MCF 10A (cell line): ENCODE measurements at regions not wholly inside any gene's neighbourhood (a gene's known extent, or its start where the extent isn't known, plus 50 kb on each side); places are given as distances from the start of the nearest gene placed in this dataset.
"Not testable (repeated sequence)": the region's sequence is repeated elsewhere in the genome, so short reads cannot be mapped to it uniquely, and the experiment has no call there.

Source experiments
- BruUV-seq: library from RNA; stranded (reverse); fragments of 400-500 nt; replicated peaks from 2 replicates; lab custom pipeline; 2021; lab: Mats Ljungman, UMichigan
- CTCF ChIA-PET: fragments of 300-600 bp; sonication (Branson Sonifier 250); formaldehyde crosslinking; extraction: SDS; loops from one replicate; lab custom pipeline; 2021; ENCODE audit warnings: antibody characterized with exemption, inconsistent platforms; lab: Yijun Ruan, JAX
- POLR2A ChIA-PET: fragments of 300-600, 350-650 bp; sonication (Branson Sonifier 250); formaldehyde crosslinking; extraction: SDS; loops from one replicate; lab custom pipeline; 2020; ENCODE audit warnings: antibody characterized with exemption, inconsistent platforms; lab: Yijun Ruan, JAX
- DNase-seq: peaks from one replicate; pipeline ENCODE4 v3.0.0-alpha.2; 2018; ENCODE audit not compliant: unreplicated experiment
- H3K27ac Mint-ChIP-seq: one replicate; pipeline ENCODE4 v1.8.0; 2022; ENCODE audit warnings: mild to moderate bottlenecking, low read depth, mixed read lengths; ENCODE audit not compliant: unreplicated experiment
- H3K27me3 Mint-ChIP-seq: one replicate; pipeline ENCODE4 v1.8.0; 2022; ENCODE audit warnings: mixed read lengths; ENCODE audit not compliant: insufficient read depth, unreplicated experiment
- H3K36me3 Mint-ChIP-seq: one replicate; pipeline ENCODE4 v1.8.0; 2022; ENCODE audit warnings: mild to moderate bottlenecking, moderate library complexity, mixed read lengths; ENCODE audit not compliant: insufficient read depth, unreplicated experiment
- H3K4me1 Mint-ChIP-seq: one replicate; pipeline ENCODE4 v1.8.0; 2022; ENCODE audit warnings: mixed read lengths; ENCODE audit not compliant: insufficient read depth, unreplicated experiment
- H3K4me3 Mint-ChIP-seq: one replicate; pipeline ENCODE4 v1.8.0; 2022; ENCODE audit warnings: mild to moderate bottlenecking, moderate library complexity, mixed read lengths; ENCODE audit not compliant: unreplicated experiment
- H3K9me3 Mint-ChIP-seq: one replicate; pipeline ENCODE4 v1.8.0; 2022; ENCODE audit warnings: mixed read lengths; ENCODE audit not compliant: unreplicated experiment
- intact Hi-C: fragments of 100-400 bp; cut with micrococcal nuclease; formaldehyde crosslinking; loops from 2 replicates; pipeline ENCODE4 v1.14.1; 2022
- TF ChIP-seq, protein P1 (sequence below): fragments of 200-600 bp; IDR thresholded peaks from one replicate; pipeline ENCODE4 v1.8.0; 2022; ENCODE audit warnings: antibody characterized with exemption, mild to moderate bottlenecking; ENCODE audit not compliant: unreplicated experiment

DNA sequence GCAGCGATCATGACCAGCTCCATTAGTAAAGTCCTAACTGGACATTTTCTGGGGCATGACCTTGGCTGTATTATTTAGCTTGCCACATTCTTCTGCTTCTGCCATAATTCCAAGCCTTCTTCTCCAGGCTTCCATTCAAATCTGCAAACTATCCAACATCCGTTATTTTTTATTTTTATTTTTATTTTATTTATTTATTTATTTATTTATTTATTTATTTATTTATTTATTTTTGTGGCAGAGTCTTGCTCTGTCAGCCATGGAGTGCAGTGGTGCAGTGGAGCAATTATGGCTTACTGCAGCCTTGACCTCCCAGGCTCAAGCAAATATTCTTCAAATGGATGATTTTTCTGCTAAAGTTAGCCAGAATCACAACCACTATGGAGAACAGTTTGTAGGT is 187.2 kb upstream of the CDK1 start:
- no TSS peak for BruUV-seq
- ChIA-PET CTCF (no interaction called here), POLR2A (no interaction called here)
- no peak overlapping the region for H3K27ac Mint-ChIP-seq
- DNase-seq: no peak
- H3K27me3 Mint-ChIP-seq: no peaks in the 10 kb centered on the region
- intact Hi-C loops: no loop called here
- H3K36me3 Mint-ChIP-seq: no peaks in the 10 kb centered on the region
- TF ChIP-seq, protein P1, sequence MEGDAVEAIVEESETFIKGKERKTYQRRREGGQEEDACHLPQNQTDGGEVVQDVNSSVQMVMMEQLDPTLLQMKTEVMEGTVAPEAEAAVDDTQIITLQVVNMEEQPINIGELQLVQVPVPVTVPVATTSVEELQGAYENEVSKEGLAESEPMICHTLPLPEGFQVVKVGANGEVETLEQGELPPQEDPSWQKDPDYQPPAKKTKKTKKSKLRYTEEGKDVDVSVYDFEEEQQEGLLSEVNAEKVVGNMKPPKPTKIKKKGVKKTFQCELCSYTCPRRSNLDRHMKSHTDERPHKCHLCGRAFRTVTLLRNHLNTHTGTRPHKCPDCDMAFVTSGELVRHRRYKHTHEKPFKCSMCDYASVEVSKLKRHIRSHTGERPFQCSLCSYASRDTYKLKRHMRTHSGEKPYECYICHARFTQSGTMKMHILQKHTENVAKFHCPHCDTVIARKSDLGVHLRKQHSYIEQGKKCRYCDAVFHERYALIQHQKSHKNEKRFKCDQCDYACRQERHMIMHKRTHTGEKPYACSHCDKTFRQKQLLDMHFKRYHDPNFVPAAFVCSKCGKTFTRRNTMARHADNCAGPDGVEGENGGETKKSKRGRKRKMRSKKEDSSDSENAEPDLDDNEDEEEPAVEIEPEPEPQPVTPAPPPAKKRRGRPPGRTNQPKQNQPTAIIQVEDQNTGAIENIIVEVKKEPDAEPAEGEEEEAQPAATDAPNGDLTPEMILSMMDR: no peak
- no peaks in the 10 kb centered on the region for H3K9me3 Mint-ChIP-seq
- no peak overlapping the region for H3K4me3 Mint-ChIP-seq
- no peaks in the 10 kb centered on the region for H3K4me1 Mint-ChIP-seq

DNA sequence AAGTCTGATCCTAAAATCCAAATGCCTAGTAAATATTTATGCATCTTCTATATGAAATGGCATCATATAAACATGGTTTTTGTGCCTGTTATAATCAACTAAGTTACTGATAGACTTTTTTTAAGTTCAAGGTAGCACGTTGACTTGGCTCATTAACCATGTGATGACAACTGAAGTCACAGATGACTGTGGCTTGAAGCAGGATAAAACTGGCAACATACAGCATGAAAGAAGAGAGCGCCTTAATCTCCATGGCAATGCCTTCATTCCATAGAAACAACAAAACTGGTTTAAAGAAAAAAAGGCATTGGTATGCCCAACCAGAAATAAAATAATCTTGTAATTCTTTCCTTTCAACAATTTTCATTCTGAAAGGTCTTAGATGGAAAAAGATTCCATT is 188.9 kb upstream of the CDK1 start:
- no peaks in the 10 kb centered on the region for H3K4me1 Mint-ChIP-seq
- DNase-seq: no peak
- TF ChIP-seq, protein P1: no peak
- no TSS peak for BruUV-seq
- ChIA-PET POLR2A (interaction anchor here (0.6 kb wide), 1 partner anchor 190 kb away, joined by 3 read pairs; no protein-coding TSS in a partner anchor), CTCF (interaction anchor here (0.6 kb wide), 1 partner anchor 15 kb away, joined by 3 read pairs; no protein-coding TSS in a partner anchor)
- no peaks in the 10 kb centered on the region for H3K36me3 Mint-ChIP-seq
- no peak overlapping the region for H3K27ac Mint-ChIP-seq
- intact Hi-C loops: no loop called here
- H3K9me3 Mint-ChIP-seq: no peaks in the 10 kb centered on the region
- no peaks in the 10 kb centered on the region for H3K27me3 Mint-ChIP-seq
- H3K4me3 Mint-ChIP-seq: no peak overlapping the region

DNA sequence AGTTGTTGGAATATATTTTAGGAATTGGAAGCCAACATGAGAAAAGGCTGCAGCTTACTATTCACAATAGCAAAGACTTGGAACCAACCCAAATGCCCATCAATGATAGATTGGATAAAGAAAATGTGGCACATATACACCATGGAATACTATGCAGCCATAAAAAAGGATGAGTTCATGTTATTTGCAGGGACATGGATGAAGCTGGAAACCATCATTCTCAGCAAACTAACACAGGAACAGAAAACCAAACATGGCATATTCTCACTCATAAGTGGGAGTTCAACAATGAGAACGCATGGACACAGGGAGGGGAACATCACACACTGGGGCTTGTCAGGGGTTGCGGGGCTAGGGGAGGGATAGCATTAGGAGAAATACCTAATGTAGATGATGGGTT is 192.1 kb upstream of the ANK3 start:
- BruUV-seq, H3K9me3 Mint-ChIP-seq, H3K27me3 Mint-ChIP-seq, H3K4me3 Mint-ChIP-seq, CTCF ChIA-PET, H3K27ac Mint-ChIP-seq, DNase-seq, H3K36me3 Mint-ChIP-seq, intact Hi-C loops, H3K4me1 Mint-ChIP-seq, POLR2A ChIA-PET: not testable (repeated sequence)

DNA sequence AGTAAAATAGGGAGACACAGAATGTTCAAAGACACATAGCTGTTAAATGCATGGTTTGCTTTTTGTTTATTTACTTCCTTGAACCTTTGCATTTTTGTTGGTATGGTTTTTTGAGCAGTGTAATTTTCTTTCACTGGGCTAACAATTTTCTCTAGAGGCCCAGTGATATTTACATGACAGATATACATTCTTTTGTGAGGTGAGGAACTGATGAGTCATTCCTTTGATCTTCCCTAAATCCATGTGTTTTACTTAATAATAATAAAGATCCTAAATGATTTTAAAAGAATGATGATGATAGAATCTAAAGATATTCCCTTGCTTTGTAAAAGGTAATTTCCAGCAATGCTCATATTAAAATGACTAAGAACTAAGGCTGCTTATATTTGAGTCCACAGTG is 188.5 kb upstream of the ANK3 start:
- H3K27me3 Mint-ChIP-seq: no peaks in the 10 kb centered on the region
- no peak for DNase-seq
- H3K27ac Mint-ChIP-seq: no peak overlapping the region
- no peaks in the 10 kb centered on the region for H3K4me1 Mint-ChIP-seq
- H3K4me3 Mint-ChIP-seq: no peak overlapping the region
- H3K9me3 Mint-ChIP-seq: no peaks in the 10 kb centered on the region
- TF ChIP-seq, protein P1: no peak
- ChIA-PET POLR2A (no interaction called here), CTCF (interaction anchor here (0.6 to 1.0 kb wide), 3 partner anchors 68 to 465 kb away, joined by 3 to 4 read pairs (median 4); no protein-coding TSS in a partner anchor)
- H3K36me3 Mint-ChIP-seq: no peaks in the 10 kb centered on the region
- intact Hi-C loops: no loop called here
- BruUV-seq: no TSS peak
